ENCODE measurements at regions not wholly inside any gene's neighbourhood (a gene's known extent, or its start where the extent isn't known, plus 50 kb on each side); places are given as distances from the start of the nearest gene placed in this dataset.

- FAIRE-seq (no peak), DNase-seq (ENCODE audit: low spot score in 2 of 2) (no peak)
Observed at GRCh38 chr20:22282696-22283095, 301.7 kb downstream of the FOXA2 start.

DNA sequence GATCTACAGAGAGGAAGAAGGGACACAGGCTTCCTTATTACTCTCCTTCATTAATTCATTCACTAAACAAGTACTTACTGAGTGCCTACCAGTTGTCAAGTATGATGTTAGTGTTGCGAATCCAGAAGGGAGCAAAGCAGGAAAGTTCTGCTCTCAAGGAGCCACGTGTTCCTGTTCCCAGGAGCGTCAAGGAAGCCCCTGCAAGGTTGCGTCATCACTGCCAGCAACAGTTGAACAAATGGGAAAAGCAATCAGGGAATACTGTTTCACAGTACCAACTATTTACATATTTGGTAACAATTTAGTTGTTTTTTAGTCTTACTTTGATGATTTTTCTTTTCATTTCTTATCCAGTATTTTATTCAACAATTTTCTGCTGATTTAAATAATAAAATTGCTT, 310.0 kb downstream of the FOXA2 start:
- FAIRE-seq (no peak), DNase-seq (ENCODE audit: low spot score in 2 of 2) (no peak)

- FAIRE-seq (no peak), DNase-seq (ENCODE audit: low spot score in 2 of 2) (no peak)
Observed at GRCh38 chr20:22268675-22269074, 315.7 kb downstream of the FOXA2 start.

DNA sequence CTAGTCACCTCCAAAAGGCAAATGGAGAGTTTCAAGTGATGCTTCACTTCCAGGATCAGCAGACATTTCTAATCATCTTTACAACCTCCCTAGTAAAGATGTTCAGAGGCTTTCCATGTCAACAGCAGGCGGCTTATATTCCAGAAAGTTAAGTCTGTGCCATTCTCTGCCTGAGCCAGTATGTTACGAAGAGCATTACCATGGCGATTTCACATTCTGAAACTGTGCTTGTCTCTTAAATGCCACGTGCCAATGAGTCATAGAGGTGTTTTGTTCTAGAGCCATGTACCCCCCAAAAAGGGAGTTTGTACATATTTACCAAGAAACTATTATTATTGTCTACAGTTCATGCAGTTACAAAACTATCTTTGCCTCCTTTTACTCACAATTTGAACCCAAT, 319.5 kb downstream of the FOXA2 start:
- peak in 1 of 2 donors; percentile 6 for DNase-seq (ENCODE audit: low spot score in 2 of 2)

DNA sequence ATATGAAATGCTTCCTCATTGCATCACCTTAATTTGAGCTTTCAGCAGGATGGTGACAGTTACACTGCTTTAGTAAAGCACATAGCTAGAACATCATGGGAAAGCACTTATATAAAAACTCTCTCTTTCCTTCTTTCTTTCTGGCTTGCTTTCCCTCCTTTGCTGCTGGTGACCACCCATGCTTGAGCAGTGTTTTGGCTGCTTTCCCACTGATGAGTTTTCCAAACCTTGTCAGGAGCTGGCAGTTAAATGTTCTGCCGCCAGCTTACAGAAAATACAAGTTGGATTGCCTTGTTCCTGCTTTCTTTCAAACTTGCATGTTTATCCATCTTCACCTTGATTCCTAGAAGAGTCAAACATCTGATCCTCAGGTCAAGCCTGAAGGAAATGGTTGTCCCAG, 323.9 kb downstream of the FOXA2 start:
- DNase-seq (ENCODE audit: low spot score in 2 of 2) (no peak), FAIRE-seq (no peak)

More for the DNA sequence above, 319.5 kb downstream of the FOXA2 start:
- no peak for FAIRE-seq

DNA sequence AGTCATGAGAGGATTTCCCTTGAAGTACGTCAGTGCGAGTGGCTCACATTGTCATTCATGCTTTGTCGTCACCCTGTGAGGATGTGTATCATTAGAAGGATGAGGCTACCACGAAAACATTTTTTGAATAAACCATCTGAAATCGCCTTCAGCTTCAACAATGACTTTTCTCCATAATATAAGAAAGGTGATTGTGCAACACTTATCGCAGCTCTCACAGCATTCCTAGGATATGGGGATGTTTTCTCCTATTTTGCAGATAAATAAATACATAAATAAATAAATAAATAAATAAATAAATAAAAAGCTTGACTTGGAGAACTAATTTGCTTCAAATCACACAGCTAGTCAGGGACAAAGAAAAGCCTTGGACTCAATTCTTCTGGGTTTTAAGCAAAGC, 326.5 kb downstream of the FOXA2 start:
- FAIRE-seq (no peak), DNase-seq (ENCODE audit: low spot score in 2 of 2) (no peak)

DNA sequence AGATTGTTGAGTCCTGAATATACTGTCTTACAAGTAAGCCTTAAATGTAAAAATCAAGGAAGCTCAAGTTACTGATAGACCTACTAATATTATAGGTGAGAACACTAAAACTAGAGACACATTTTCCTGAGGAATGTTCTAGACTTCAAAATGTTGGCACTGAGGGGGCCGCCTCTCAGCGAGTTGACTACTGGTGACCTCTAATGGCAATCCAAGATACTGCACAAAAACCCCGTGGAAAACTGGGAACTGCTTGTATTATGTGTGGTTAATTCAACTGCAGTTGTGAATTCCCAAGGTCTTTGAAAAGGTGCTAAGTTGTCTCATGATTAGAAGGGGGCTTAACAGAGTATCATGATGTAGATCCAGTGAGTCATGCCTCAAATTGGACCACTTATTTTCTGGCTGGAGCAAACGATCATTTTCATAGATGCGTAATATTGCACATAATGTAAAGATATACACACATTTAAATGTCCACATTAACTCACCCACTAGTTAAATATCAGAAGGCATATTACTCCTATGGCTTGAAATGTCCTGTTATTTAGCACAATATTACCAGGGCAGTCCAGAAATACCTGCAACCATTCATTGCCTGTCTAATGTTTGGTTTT, 336.2 kb downstream of the FOXA2 start:
- FAIRE-seq = no peak

GRCh38 chr20:22245139-22245538, 339.2 kb downstream of the FOXA2 start:
- FAIRE-seq = no peak
- no peak for DNase-seq (ENCODE audit: low spot score in 2 of 2)

More for the DNA sequence above, 336.2 kb downstream of the FOXA2 start:
- peak in 1 of 2 donors; percentile 27 for DNase-seq (ENCODE audit: low spot score in 2 of 2)

DNA sequence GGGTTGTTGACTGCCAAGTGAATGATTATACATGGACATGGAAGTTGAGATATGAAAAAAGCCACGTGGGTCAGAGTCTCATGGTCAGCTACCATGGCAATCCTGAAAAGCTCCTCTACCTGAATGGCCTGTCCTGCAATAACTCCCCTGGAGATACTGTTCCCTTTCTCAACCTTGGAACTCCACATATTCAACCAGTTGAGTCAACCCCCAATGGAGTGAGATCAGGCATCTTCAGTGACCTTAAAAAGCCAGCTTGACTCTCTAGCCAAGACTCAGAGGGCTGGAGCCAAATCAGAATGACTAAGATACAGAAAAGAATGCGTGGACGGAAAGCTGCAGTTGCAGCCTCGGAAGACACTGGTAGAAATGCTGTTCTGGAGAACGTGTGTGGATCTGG, 341.3 kb downstream of the FOXA2 start:
- no peak for DNase-seq (ENCODE audit: low spot score in 2 of 2)
- no peak for FAIRE-seq

DNA sequence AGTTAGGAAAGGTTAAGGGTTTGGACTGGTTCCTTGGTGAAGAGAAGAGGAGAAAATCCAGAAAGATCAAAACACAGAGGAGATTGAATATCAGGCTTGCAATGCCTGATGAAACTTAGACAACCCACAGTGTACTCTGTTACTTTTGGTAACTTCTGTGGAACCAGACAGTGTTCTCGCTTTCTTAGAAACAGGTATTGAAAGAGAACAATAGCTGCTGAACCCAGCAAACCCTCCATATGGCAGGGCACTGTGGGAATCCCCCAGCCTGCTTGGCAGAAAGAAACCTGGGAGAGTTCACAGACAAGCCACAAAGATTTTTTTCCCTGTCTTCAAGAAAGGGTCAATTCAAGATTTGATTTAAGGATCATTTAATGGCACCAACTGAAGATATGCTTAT, 342.8 kb downstream of the FOXA2 start:
- FAIRE-seq = no peak
- no peak for DNase-seq (ENCODE audit: low spot score in 2 of 2)

- DNase-seq (ENCODE audit: low spot score in 2 of 2) (no peak), FAIRE-seq (no peak)
Observed at GRCh38 chr20:22232923-22233322, 351.4 kb downstream of the FOXA2 start.

- FAIRE-seq = no peak
Observed at GRCh38 chr20:22232473-22232872, 351.9 kb downstream of the FOXA2 start.

GRCh38 chr20:22226849-22227700, 357.3 kb downstream of the FOXA2 start:
- DNase-seq (ENCODE audit: low spot score in 2 of 2) = no peak
- FAIRE-seq = no peak

More at GRCh38 chr20:22232473-22232872, 351.9 kb downstream of the FOXA2 start:
- DNase-seq (ENCODE audit: low spot score in 2 of 2) = no peak

DNA sequence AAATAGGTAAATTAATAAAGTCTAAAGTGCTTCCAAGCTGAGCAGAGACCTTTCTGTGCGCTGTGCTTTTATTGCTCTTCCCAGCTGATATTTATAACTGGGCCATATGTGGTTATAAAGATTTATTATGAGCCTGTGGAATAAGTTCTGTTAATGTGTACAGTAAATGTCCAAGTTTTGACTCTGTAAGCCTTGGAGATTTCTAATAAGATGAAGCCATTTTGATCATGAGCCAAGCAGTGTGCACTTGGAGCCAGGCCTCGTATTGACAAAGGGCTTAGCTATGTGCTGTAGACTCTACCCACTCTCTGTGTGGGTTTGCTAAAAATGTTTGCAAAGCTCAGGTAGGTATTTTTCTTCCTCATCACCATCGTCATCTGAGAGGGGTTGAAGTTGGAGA, 361.1 kb downstream of the FOXA2 start:
- FAIRE-seq (no peak), DNase-seq (ENCODE audit: low spot score in 2 of 2) (no peak)

DNA sequence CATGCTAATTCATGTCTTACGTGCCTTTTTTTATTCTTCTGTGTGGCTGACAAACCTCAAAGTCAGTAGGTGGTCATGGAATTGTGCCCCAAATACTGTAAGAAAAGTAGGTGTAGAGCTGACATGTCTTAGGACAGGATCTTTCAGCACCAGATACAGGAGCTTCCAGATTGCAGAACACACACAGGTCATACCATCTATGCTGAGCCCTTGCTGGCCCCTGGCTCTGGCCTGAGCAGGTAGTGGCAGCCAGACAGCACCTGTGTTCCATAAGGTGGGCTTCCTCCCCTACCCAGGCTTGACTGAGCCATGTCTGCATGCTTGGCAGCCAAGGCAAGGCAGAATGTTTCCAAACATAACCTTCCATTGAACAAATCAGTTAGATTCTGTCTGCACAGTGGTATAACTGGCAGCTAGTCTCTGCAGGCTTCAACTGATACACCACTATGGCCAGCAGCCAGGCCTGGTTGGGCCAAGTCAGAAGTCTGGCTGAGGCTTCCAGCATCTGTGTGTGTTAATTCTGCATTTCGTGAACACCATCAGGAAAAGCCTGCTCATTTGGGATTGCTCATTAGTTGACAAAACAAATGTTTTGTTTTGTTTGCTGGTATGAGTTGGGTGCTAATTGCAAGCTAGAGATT, 366.5 kb downstream of the FOXA2 start:
- FAIRE-seq (no peak), DNase-seq (ENCODE audit: low spot score in 2 of 2) (no peak)

- FAIRE-seq = no peak
Observed at GRCh38 chr20:22216984-22217383, 367.4 kb downstream of the FOXA2 start.

GRCh38 chr20:22214296-22214695, 370.1 kb downstream of the FOXA2 start:
- DNase-seq (ENCODE audit: low spot score in 2 of 2) = no peak
- FAIRE-seq = no peak

More at GRCh38 chr20:22216984-22217383, 367.4 kb downstream of the FOXA2 start:
- no peak for DNase-seq (ENCODE audit: low spot score in 2 of 2)

GRCh38 chr20:22213271-22213670, 371.1 kb downstream of the FOXA2 start:
- FAIRE-seq = no peak
- DNase-seq (ENCODE audit: low spot score in 2 of 2) = no peak

GRCh38 chr20:22207280-22207679, 377.1 kb downstream of the FOXA2 start:
- no peak for FAIRE-seq
- DNase-seq (ENCODE audit: low spot score in 2 of 2) = no peak

- no peak for FAIRE-seq
Observed at GRCh38 chr20:22204801-22205200, 379.6 kb downstream of the FOXA2 start.

DNA sequence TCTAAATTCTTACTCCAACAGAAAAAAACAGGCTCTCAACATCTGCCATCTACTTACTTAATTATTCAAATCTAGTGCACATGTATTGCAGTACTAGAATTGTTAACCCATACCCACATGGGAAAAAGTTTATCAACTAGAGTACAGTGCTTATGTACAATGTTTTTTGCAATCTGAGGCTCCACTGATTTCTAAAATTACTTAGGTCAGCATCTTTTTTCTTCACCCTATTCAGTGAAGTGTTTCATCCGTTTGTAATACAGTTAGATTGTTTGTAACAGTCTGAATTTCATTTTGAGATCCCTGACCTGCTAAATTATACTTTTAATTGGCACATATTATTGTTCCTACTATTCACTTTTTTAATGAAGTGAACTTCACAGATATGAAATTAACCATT, 402.2 kb downstream of the FOXA2 start:
- FAIRE-seq (no peak), DNase-seq (ENCODE audit: low spot score in 2 of 2) (no peak)

More at GRCh38 chr20:22204801-22205200, 379.6 kb downstream of the FOXA2 start:
- no peak for DNase-seq (ENCODE audit: low spot score in 2 of 2)

Measured in frontal cortex (tissue), 3 donors.